SHP77 (cell line): ENCODE measurements at regions not wholly inside any gene's neighbourhood (a gene's known extent, or its start where the extent isn't known, plus 50 kb on each side); places are given as distances from the start of the nearest gene placed in this dataset.

Experiments
- DNase-seq, 2 experiments: peaks; one replicate each; lab custom pipeline; 2025; lab: John Stamatoyannopoulos, UW

GRCh38 chr15:62545467-62546227 is 380.6 kb upstream of the C2CD4B start:
- DNase-seq: no peak

GRCh38 chr15:62546628-62547027 is 381.5 kb upstream of the C2CD4B start:
- DNase-seq: no peak

- DNase-seq: no peak
Measured at GRCh38 chr15:62547584-62547983, 382.5 kb upstream of the C2CD4B start.

- DNase-seq: peak; percentile 5 to 32
Measured at GRCh38 chr15:62549345-62549970, 384.4 kb upstream of the C2CD4B start.

GRCh38 chr15:62550106-62550505 is 385.0 kb upstream of the C2CD4B start:
- DNase-seq: no peak

GRCh38 chr15:62552444-62552843 is 387.4 kb upstream of the C2CD4B start:
- DNase-seq: no peak

GRCh38 chr15:62553911-62554563 is 389.0 kb upstream of the C2CD4B start:
- no peak for DNase-seq

- no peak for DNase-seq
Measured at GRCh38 chr15:62558640-62559380, 393.7 kb upstream of the C2CD4B start.

- no peak for DNase-seq
Measured at GRCh38 chr15:62559381-62559733, 394.3 kb upstream of the C2CD4B start.

- DNase-seq: no peak
Measured at GRCh38 chr15:62561059-62561519, 396.0 kb upstream of the C2CD4B start.

GRCh38 chr15:62561571-62561970 is 396.5 kb upstream of the C2CD4B start:
- no peak for DNase-seq

GRCh38 chr15:62564886-62565633 is 400.0 kb upstream of the C2CD4B start:
- no peak for DNase-seq

GRCh38 chr15:62565634-62566026 is 400.5 kb upstream of the C2CD4B start:
- no peak for DNase-seq

- DNase-seq: no peak
Measured at GRCh38 chr15:62566248-62566647, 401.2 kb upstream of the C2CD4B start.

GRCh38 chr15:62567501-62567900 is 402.4 kb upstream of the C2CD4B start:
- no peak for DNase-seq

GRCh38 chr15:62568004-62568403 is 402.9 kb upstream of the C2CD4B start:
- DNase-seq: no peak

- DNase-seq: no peak
Measured at GRCh38 chr15:62568702-62569101, 403.6 kb upstream of the C2CD4B start.

GRCh38 chr15:62569460-62570404 is 404.6 kb upstream of the C2CD4B start:
- DNase-seq: peak; percentile 91 to 96

GRCh38 chr15:62570405-62570783 is 405.3 kb upstream of the C2CD4B start:
- no peak for DNase-seq

GRCh38 chr15:62571072-62571471 is 406.0 kb upstream of the C2CD4B start:
- no peak for DNase-seq

GRCh38 chr15:62572797-62573196 is 407.7 kb upstream of the C2CD4B start:
- no peak for DNase-seq
